GM21723 (cell line): ENCODE measurements at regions not wholly inside any gene's neighbourhood (a gene's known extent, or its start where the extent isn't known, plus 50 kb on each side); places are given as distances from the start of the nearest gene placed in this dataset.

Experiments
- ATAC-seq: cut with Tn5 transposase; IDR thresholded peaks from one replicate; pipeline ENCODE4 v1.9.1; 2021; ENCODE audit warnings: mild to moderate bottlenecking, moderate library complexity; ENCODE audit not compliant: unreplicated experiment

- ATAC-seq: no peak
Observed at GRCh38 chr22:48662476-48663135, 1165.1 kb downstream of the BRD1 start.

- ATAC-seq: no peak
Observed at GRCh38 chr22:48661984-48662383, 1165.7 kb downstream of the BRD1 start.

GRCh38 chr22:48660790-48661740 lies 1166.6 kb downstream of the BRD1 start:
- ATAC-seq: no peak

GRCh38 chr22:48660104-48660789 lies 1167.4 kb downstream of the BRD1 start:
- ATAC-seq: no peak

- ATAC-seq: no peak
Observed at GRCh38 chr22:48659404-48659996, 1168.2 kb downstream of the BRD1 start.

GRCh38 chr22:48658871-48659270 lies 1168.8 kb downstream of the BRD1 start:
- no peak for ATAC-seq

- no peak for ATAC-seq
Observed at GRCh38 chr22:48658246-48658645, 1169.4 kb downstream of the BRD1 start.

GRCh38 chr22:48654492-48654891 lies 1173.2 kb downstream of the BRD1 start:
- no peak for ATAC-seq

GRCh38 chr22:48653929-48654328 lies 1173.7 kb downstream of the BRD1 start:
- ATAC-seq: no peak

GRCh38 chr22:48653306-48653705 lies 1174.4 kb downstream of the BRD1 start:
- ATAC-seq: no peak

GRCh38 chr22:48652796-48653195 lies 1174.9 kb downstream of the BRD1 start:
- ATAC-seq: no peak

- ATAC-seq: no peak
Observed at GRCh38 chr22:48651981-48652538, 1175.6 kb downstream of the BRD1 start.

GRCh38 chr22:48651036-48651890 lies 1176.4 kb downstream of the BRD1 start:
- no peak for ATAC-seq

GRCh38 chr22:48650323-48651035 lies 1177.2 kb downstream of the BRD1 start:
- ATAC-seq: no peak

- ATAC-seq: no peak
Observed at GRCh38 chr22:48649466-48649865, 1178.2 kb downstream of the BRD1 start.

GRCh38 chr22:48649031-48649430 lies 1178.6 kb downstream of the BRD1 start:
- ATAC-seq: no peak

GRCh38 chr22:48647606-48648515 lies 1179.8 kb downstream of the BRD1 start:
- ATAC-seq: no peak

- ATAC-seq: no peak
Observed at GRCh38 chr22:48647051-48647450, 1180.6 kb downstream of the BRD1 start.
